SK-N-SH (cell line): ENCODE measurements at regions not wholly inside any gene's neighbourhood (a gene's known extent, or its start where the extent isn't known, plus 50 kb on each side); places are given as distances from the start of the nearest gene placed in this dataset.

Experiments used
- CTCF ChIA-PET: fragments of 300-600, 350-600 bp; formaldehyde crosslinking; extraction: SDS; loops from one replicate; lab custom pipeline; 2021; lab: Yijun Ruan, JAX
- POLR2A ChIA-PET: fragments of 350-600 bp; sonication (Branson Sonifier 250); formaldehyde crosslinking; extraction: SDS; loops from one replicate; lab custom pipeline; 2020; ENCODE audit warnings: antibody characterized with exemption, inconsistent platforms; lab: Yijun Ruan, JAX
- DNase-seq: peaks from one replicate; pipeline ENCODE4 v3.0.0; 2012
- H2AFZ ChIP-seq: fragments of 200-600 bp; sonication (generic); 2 replicates; pipeline ENCODE4 v1.8.1; 2016; ENCODE audit warnings: antibody characterized with exemption, mild to moderate bottlenecking, low read depth
- H3F3A ChIP-seq: fragments of 200-600 bp; sonication (generic); replicated peaks from 2 replicates; pipeline ENCODE3; 2016; ENCODE audit warnings: antibody characterized with exemption, mild to moderate bottlenecking; ENCODE audit not compliant: insufficient read depth
- H3K27ac ChIP-seq, 2 experiments: fragments of 200-500 bp in 1 of 2; fragments of 200-600 bp in 1 of 2; sonication (Bioruptor generic) in 1 of 2; sonication (generic), shearing (Covaris generic) in 1 of 2; 2 replicates each; pipeline versions ENCODE4 v1.5.1 to v1.6.1; 2014 to 2016; ENCODE audit warnings: low read depth in 2 of 2, inconsistent platforms in 1 of 2, low read length in 1 of 2, mild to moderate bottlenecking in 1 of 2, mixed read lengths in 1 of 2
- H3K27me3 ChIP-seq: fragments of 200-600 bp; sonication (generic), shearing (Covaris generic); 2 replicates; pipeline ENCODE4 v1.6.1; 2016; ENCODE audit warnings: mixed run types; ENCODE audit not compliant: insufficient read depth
- H3K36me3 ChIP-seq, 2 experiments: fragments of 200-500 bp in 1 of 2; fragments of 200-600 bp in 1 of 2; sonication (Bioruptor generic) in 1 of 2; sonication (generic) in 1 of 2; replicated peaks in 1 of 2; 2 replicates each; pipeline versions ENCODE3 to v1.5.1; 2014 to 2016; ENCODE audit warnings: low read length in 1 of 2, mild to moderate bottlenecking in 1 of 2; ENCODE audit not compliant: insufficient read depth in 2 of 2, control insufficient read depth in 1 of 2
- H3K4me1 ChIP-seq, 2 experiments: fragments of 200-500 bp in 1 of 2; fragments of 200-600 bp in 1 of 2; sonication (Bioruptor generic) in 1 of 2; sonication (generic), shearing (Covaris generic) in 1 of 2; 2 replicates each; pipeline versions ENCODE4 v1.5.1 to v1.6.1; 2014 to 2016; ENCODE audit warnings: low read depth in 1 of 2, low read length in 1 of 2, mixed run types in 1 of 2; ENCODE audit not compliant: insufficient read depth in 2 of 2, control insufficient read depth in 1 of 2
- H3K4me2 ChIP-seq: fragments of 200-600 bp; sonication (generic), shearing (Covaris generic); 2 replicates; pipeline ENCODE4 v1.6.1; 2017; ENCODE audit warnings: mixed run types
- H3K4me3 ChIP-seq, 2 experiments: fragments of 200-500 bp in 1 of 2; fragments of 200-600 bp in 1 of 2; sonication (Bioruptor generic) in 1 of 2; sonication (generic), shearing (Covaris generic) in 1 of 2; 2 replicates each; pipeline versions ENCODE4 v1.5.1 to v1.8.1; 2014 to 2016; ENCODE audit warnings: low read depth in 2 of 2, inconsistent platforms in 1 of 2, low read length in 1 of 2, mild to moderate bottlenecking in 1 of 2, mixed read lengths in 1 of 2, moderate library complexity in 1 of 2
- H3K79me2 ChIP-seq: fragments of 200-600 bp; sonication (generic); 2 replicates; pipeline ENCODE4 v1.8.1; 2017; ENCODE audit warnings: mild to moderate bottlenecking; ENCODE audit not compliant: insufficient read depth
- H3K9ac ChIP-seq: fragments of 200-600 bp; sonication (generic); 2 replicates; pipeline ENCODE4 v1.6.1; 2017; ENCODE audit warnings: mixed run types
- H3K9me2 ChIP-seq: fragments of 200-600 bp; sonication (generic); 2 replicates; pipeline ENCODE4 v1.6.1; 2017; ENCODE audit warnings: mixed run types
- H3K9me3 ChIP-seq: fragments of 200-600 bp; sonication (generic); 2 replicates; pipeline ENCODE4 v1.6.1; 2017; ENCODE audit warnings: mixed run types, mild to moderate bottlenecking, moderate library complexity
- H4K20me1 ChIP-seq: fragments of 200-600 bp; sonication (generic); 2 replicates; pipeline ENCODE4 v1.6.1; 2017; ENCODE audit warnings: mild to moderate bottlenecking, mixed run types; ENCODE audit not compliant: insufficient read depth
- CHD2 ChIP-seq: fragments of 150-350 bp; IDR thresholded peaks from 2 replicates; pipeline ENCODE4 v1.6.1; 2018; ENCODE audit warnings: low read length; ENCODE audit not compliant: partially characterized antibody
- ELF1 ChIP-seq: IDR thresholded peaks from 2 replicates; pipeline ENCODE4 v1.4.0; 2012
- GABPA ChIP-seq: IDR thresholded peaks from 2 replicates; pipeline ENCODE4 v1.4.0; 2012; ENCODE audit warnings: low read depth, mild to moderate bottlenecking
- GATA2 ChIP-seq: sonication (generic); formaldehyde crosslinking; IDR thresholded peaks from 2 replicates; pipeline ENCODE4 v1.5.0; 2020; ENCODE audit warnings: mild to moderate bottlenecking, missing genetic modification reagents
- JUND ChIP-seq: IDR thresholded peaks from 2 replicates; pipeline ENCODE4 v1.4.0; 2012
- MEF2A ChIP-seq: IDR thresholded peaks from 2 replicates; pipeline ENCODE4 v1.4.0; 2012; ENCODE audit warnings: low read depth, borderline replicate concordance
- MXI1 ChIP-seq: IDR thresholded peaks from 2 replicates; pipeline ENCODE4 v1.6.1; 2012; ENCODE audit warnings: mild to moderate bottlenecking, low read depth, low read length, improper control_type of control experiment
- NRF1 ChIP-seq: IDR thresholded peaks from 2 replicates; pipeline ENCODE4 v1.6.1; 2012; ENCODE audit warnings: low read depth, mild to moderate bottlenecking, low read length
- RAD21 ChIP-seq: IDR thresholded peaks from 2 replicates; pipeline ENCODE4 v1.6.1; 2012; ENCODE audit warnings: mild to moderate bottlenecking, low read length
- SMC3 ChIP-seq: IDR thresholded peaks from 2 replicates; pipeline ENCODE4 v1.6.1; 2012; ENCODE audit warnings: low read depth, low read length, improper control_type of control experiment
- TAF1 ChIP-seq: IDR thresholded peaks from 2 replicates; pipeline ENCODE4 v1.6.1; 2012; ENCODE audit warnings: low read depth, mild to moderate bottlenecking, low read length, moderate library complexity, borderline replicate concordance
- TCF12 ChIP-seq: IDR thresholded peaks from 2 replicates; pipeline ENCODE4 v1.4.0; 2012
- TEAD4 ChIP-seq: IDR thresholded peaks from 2 replicates; pipeline ENCODE4 v1.4.0; 2012; ENCODE audit warnings: mild to moderate bottlenecking, borderline replicate concordance; ENCODE audit not compliant: insufficient read depth
- YY1 ChIP-seq: IDR thresholded peaks from 2 replicates; pipeline ENCODE4 v1.4.0; 2012; ENCODE audit warnings: low read depth, mild to moderate bottlenecking
- WGBS: methylation state at CpG from one replicate; pipeline ENCODE4 v1.1.6; 2017; ENCODE audit warnings: low lambda C conversion rate; 5-methylcytosine and 5-hydroxymethylcytosine counted together
- TF ChIP-seq, protein P1 (sequence below): IDR thresholded peaks from 2 replicates; pipeline ENCODE4 v1.4.0; 2012; ENCODE audit warnings: low read depth
- TF ChIP-seq, protein P2 (sequence below): IDR thresholded peaks from 2 replicates; pipeline ENCODE4 v1.6.1; 2012; ENCODE audit warnings: mild to moderate bottlenecking, low read depth, low read length, moderate library complexity
- TF ChIP-seq, protein P3 (sequence below): IDR thresholded peaks from 2 replicates; pipeline ENCODE4 v1.4.0; 2012; ENCODE audit warnings: low read depth, borderline replicate concordance
- TF ChIP-seq, protein P4 (sequence below): fragments of 200-600 bp; sonication (generic); IDR thresholded peaks from 2 replicates; pipeline ENCODE4 v1.6.1; 2017; ENCODE audit warnings: antibody characterized with exemption, mild to moderate bottlenecking, moderate library complexity

DNA sequence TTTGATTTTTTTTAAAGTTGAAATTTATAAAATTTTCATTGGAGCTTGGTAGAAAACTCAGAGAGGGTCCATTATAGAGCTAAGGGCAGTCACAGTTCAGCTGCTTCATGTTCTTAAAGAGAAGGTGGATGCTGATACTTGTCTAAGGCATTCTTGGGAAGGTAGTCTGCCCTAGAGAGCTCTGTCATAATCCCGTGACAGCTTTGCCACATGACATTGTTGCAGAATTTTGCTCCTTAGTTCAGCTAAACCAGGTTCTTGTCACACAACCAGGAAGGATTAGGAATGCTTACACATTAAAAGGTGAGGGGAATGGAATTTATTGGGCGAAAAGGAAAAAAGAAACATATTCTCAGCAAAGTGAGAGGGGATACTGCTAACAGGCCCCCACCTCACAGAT is 130.9 kb downstream of the GMNC start (continued):
- TF ChIP-seq, protein P1, sequence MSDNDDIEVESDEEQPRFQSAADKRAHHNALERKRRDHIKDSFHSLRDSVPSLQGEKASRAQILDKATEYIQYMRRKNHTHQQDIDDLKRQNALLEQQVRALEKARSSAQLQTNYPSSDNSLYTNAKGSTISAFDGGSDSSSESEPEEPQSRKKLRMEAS, result no peak
- TF ChIP-seq MEF2A, result no peak
- no peak for TF ChIP-seq TCF12
- TF ChIP-seq GABPA, result no peak
- no peak for TF ChIP-seq GATA2 (CRISPR knock-in tag)
- no peak for TF ChIP-seq RAD21
- TF ChIP-seq ELF1, result no peak
- TF ChIP-seq NRF1, result no peak
- TF ChIP-seq TEAD4, result no peak
- TF ChIP-seq JUND, result no peak
- no peak for TF ChIP-seq CHD2
- TF ChIP-seq SMC3, result no peak
- TF ChIP-seq, all 33 proteins: peak for 0

DNA sequence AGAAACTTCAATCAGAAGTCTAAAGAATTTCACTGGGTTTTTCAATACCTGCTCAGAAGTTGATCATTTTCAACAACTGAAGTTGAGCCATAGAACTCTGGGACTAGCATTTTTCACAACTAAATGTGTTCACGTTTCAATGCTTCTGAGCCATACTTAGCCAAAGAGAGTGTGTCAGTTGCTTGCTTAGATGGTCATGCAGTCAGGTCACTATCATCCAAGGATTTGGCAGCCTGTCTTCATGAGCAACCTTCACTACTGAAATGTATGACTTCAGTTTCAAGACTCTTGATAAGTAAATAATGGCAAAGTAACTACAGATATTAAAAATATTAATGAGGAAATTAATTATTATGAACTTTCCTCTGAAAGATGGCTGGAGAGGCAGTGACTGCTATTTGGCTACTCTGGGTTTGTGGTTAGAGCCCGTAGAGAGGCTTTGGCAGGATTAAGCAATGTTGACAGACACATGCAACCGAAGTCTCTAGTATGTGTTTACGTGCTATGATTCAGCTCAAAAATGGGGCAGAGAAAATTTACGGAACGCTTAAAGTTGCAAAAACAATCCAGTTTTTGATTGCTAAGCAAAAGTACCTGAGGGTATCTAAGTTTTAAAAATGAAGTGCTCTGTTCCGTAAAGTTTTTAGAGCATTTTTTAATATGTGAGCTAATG is 133.8 kb downstream of the GMNC start:
- H3K4me2 ChIP-seq, result no peak overlapping the region
- H3K79me2 ChIP-seq, result no peaks in the 10 kb centered on the region
- WGBS, result 18% methylated on average over 7 of the region's 7 CpGs
- H3K27me3 ChIP-seq, result no peaks in the 10 kb centered on the region; the same call in 1 of the 2 replicates
- H3K27ac ChIP-seq, result no peak overlapping the region
- ChIA-PET CTCF (no interaction called here), POLR2A (no interaction called here)
- no peaks in the 10 kb centered on the region for H3K9me3 ChIP-seq
- no peak overlapping the region for H3K9ac ChIP-seq
- H3K4me3 ChIP-seq, result no peak overlapping the region
- H3F3A ChIP-seq, result no peaks in the 10 kb centered on the region
- TF ChIP-seq YY1 (no peak), TCF12 (no peak), MXI1 (no peak), SMC3 (no peak), ELF1 (no peak), GATA2 (CRISPR knock-in tag) (no peak), TAF1 (no peak)
- TF ChIP-seq, protein P2, sequence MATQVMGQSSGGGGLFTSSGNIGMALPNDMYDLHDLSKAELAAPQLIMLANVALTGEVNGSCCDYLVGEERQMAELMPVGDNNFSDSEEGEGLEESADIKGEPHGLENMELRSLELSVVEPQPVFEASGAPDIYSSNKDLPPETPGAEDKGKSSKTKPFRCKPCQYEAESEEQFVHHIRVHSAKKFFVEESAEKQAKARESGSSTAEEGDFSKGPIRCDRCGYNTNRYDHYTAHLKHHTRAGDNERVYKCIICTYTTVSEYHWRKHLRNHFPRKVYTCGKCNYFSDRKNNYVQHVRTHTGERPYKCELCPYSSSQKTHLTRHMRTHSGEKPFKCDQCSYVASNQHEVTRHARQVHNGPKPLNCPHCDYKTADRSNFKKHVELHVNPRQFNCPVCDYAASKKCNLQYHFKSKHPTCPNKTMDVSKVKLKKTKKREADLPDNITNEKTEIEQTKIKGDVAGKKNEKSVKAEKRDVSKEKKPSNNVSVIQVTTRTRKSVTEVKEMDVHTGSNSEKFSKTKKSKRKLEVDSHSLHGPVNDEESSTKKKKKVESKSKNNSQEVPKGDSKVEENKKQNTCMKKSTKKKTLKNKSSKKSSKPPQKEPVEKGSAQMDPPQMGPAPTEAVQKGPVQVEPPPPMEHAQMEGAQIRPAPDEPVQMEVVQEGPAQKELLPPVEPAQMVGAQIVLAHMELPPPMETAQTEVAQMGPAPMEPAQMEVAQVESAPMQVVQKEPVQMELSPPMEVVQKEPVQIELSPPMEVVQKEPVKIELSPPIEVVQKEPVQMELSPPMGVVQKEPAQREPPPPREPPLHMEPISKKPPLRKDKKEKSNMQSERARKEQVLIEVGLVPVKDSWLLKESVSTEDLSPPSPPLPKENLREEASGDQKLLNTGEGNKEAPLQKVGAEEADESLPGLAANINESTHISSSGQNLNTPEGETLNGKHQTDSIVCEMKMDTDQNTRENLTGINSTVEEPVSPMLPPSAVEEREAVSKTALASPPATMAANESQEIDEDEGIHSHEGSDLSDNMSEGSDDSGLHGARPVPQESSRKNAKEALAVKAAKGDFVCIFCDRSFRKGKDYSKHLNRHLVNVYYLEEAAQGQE, result no peak
- TF ChIP-seq, protein P3, sequence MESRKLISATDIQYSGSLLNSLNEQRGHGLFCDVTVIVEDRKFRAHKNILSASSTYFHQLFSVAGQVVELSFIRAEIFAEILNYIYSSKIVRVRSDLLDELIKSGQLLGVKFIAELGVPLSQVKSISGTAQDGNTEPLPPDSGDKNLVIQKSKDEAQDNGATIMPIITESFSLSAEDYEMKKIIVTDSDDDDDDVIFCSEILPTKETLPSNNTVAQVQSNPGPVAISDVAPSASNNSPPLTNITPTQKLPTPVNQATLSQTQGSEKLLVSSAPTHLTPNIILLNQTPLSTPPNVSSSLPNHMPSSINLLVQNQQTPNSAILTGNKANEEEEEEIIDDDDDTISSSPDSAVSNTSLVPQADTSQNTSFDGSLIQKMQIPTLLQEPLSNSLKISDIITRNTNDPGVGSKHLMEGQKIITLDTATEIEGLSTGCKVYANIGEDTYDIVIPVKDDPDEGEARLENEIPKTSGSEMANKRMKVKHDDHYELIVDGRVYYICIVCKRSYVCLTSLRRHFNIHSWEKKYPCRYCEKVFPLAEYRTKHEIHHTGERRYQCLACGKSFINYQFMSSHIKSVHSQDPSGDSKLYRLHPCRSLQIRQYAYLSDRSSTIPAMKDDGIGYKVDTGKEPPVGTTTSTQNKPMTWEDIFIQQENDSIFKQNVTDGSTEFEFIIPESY, result no peak
- TF ChIP-seq, protein P4, sequence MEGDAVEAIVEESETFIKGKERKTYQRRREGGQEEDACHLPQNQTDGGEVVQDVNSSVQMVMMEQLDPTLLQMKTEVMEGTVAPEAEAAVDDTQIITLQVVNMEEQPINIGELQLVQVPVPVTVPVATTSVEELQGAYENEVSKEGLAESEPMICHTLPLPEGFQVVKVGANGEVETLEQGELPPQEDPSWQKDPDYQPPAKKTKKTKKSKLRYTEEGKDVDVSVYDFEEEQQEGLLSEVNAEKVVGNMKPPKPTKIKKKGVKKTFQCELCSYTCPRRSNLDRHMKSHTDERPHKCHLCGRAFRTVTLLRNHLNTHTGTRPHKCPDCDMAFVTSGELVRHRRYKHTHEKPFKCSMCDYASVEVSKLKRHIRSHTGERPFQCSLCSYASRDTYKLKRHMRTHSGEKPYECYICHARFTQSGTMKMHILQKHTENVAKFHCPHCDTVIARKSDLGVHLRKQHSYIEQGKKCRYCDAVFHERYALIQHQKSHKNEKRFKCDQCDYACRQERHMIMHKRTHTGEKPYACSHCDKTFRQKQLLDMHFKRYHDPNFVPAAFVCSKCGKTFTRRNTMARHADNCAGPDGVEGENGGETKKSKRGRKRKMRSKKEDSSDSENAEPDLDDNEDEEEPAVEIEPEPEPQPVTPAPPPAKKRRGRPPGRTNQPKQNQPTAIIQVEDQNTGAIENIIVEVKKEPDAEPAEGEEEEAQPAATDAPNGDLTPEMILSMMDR, result no peak
- H4K20me1 ChIP-seq, result no peaks in the 10 kb centered on the region
- no peaks in the 10 kb centered on the region for H3K4me1 ChIP-seq
- H3K9me2 ChIP-seq, result no peaks in the 10 kb centered on the region
- no peaks in the 10 kb centered on the region for H3K36me3 ChIP-seq
- no peak overlapping the region for H2AFZ ChIP-seq
- DNase-seq, result no peak
